DMS153 treated with DMSO at 0.1 percent for 48 hours (cell line): ENCODE measurements at regions not wholly inside any gene's neighbourhood (a gene's known extent, or its start where the extent isn't known, plus 50 kb on each side); places are given as distances from the start of the nearest gene placed in this dataset.
A peak's percentile ranks its signal among the peaks of the same experiment; 100 is the strongest.

ENCODE experiments used
- DNase-seq: peaks from one replicate; lab custom pipeline; 2025; ENCODE audit not compliant: unreplicated experiment; lab: John Stamatoyannopoulos, UW

DNA sequence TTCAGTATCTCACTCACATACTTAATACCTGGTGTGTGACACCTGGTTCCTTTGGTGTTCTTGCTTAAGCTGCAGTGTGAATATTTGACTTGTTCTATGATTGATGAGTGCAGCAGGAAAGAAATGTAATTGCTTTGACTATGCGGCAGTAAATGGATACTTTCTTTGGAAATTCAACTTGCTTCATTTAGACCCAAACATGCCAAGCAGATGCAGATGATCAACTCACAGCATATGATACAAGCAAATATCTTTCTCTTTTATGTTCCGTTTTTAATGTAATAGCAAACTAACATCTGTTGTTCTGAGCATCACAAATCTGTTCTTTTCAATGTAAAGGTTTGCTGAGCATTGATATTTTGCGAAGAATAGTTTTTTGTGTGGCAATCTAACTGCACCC, 549.5 kb downstream of the C4orf33 start:
- DNase-seq: no peak

- DNase-seq: no peak
Observed at GRCh38 chr4:129668092-129668491, 572.1 kb downstream of the C4orf33 start.

DNA sequence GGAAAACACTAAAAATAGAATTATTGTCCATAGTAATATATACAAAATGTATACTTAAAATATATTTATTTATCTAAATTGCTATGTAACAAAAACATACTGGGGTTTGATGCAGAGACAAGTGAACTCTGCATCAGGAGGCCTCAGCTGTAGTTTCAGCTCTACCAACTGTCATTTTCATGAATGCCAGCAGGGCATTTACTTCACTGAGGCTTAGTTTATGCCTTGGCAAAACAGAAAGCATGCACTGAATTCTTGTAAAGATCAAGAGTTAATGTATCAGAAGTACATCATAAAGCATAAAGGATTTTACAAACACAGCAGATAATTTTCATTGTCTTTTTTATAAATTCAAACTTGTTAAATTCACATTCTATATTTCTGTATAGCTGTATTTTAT, 577.0 kb downstream of the C4orf33 start:
- no peak for DNase-seq

DNA sequence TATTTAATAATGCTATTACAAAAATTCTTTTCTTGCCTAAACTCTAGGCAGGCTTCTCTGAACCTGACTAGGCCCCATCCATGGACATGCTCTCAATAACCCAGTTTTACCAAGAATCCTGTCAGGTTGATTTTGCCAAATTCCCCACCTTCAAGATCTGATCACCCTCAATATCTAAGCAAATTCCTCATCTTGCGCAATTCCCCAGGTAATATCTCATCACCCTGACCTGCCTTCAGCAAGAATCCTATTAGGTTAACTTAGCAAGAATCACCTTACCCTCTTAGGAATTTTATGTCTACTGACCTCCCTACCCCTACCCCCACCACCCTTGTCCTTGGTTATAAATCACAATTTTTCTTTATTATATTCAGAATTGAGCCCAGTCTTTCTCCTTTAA, 579.1 kb downstream of the C4orf33 start:
- no peak for DNase-seq

GRCh38 chr4:129676934-129677333, 581.0 kb downstream of the C4orf33 start:
- DNase-seq: no peak

DNA sequence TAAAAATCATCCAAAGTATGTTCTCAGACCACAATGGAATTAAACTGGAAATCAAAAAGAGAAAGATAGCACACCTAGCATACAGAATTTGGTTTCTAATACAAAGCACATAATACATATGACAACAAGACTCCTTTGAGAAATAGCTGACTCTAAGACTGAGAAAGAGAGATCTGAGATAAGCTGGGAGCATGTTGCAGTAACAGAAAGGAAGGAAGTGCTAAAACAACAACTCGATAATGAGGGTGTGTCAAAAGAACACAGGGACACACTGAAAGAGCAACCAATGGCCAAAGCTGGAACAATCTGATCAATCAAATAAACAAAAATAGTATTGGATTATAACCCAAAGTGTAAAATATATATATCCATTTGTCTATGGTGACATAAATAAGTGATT, 586.6 kb downstream of the C4orf33 start:
- DNase-seq: no peak

DNA sequence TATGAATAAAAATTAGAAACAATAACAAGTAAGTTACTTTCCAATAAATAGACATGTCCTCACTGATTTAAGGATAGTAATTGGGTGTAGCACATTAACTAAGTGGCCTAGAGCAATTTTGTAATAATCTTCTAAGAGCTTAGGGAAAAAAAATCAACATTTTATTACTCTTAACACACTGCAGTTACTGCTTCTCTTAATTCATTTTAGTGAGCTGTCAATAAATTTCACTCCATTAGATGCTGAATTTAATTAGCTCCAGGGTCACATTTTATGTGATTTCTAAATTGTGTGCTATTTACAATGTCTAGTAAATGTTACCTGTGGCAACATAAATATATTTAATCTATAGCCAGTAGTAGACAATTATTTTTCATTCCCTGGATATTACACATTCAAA, 612.0 kb downstream of the C4orf33 start:
- no peak for DNase-seq

- DNase-seq: no peak
Observed at GRCh38 chr4:129708784-129709183, 612.8 kb downstream of the C4orf33 start.

DNA sequence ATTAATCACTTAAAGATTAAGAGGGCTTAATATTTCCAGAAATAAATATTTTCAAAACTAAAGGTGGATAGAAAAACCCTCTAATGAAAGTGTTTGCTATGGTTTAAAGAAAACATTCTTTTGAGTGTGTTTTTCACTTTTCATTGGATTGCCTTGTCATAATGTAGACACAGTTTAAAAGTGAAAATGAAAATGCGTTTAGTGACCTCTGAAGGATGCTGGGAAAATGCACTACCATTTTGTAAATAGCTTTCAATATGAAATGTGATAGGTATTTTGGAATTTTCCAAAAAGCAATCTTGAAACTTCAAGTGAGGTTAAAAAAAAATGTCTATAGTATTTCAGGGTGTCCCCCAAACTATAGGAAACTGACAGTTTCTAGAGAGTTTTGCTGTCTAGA, 642.2 kb downstream of the C4orf33 start:
- no peak for DNase-seq

- DNase-seq: no peak
Observed at GRCh38 chr4:129747756-129748155, 651.8 kb downstream of the C4orf33 start.

- DNase-seq: no peak
Observed at GRCh38 chr4:129748991-129749390, 653.0 kb downstream of the C4orf33 start.

GRCh38 chr4:129751646-129752045, 655.7 kb downstream of the C4orf33 start:
- DNase-seq: no peak

DNA sequence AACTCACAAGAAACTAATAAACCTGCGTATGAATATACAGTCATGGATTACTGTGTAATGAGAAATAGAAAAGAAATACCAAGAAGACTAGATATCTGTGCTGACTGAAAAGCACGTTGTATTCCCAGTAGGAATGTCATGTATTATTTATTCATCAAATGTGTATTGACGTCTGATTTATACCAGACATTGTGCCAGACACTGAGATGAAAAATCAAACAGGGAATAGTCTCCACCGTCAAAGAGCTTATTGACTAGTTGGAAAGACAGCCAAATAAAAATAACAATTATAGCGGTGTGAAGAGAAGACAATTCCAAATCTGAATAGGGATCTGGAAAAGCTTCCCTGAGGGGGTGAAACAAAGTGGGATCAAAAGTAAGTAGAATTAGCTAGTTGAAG, 687.6 kb downstream of the C4orf33 start:
- DNase-seq: no peak

- DNase-seq: no peak
Observed at GRCh38 chr4:129788486-129788885, 692.5 kb downstream of the C4orf33 start.

- peak; percentile 86 for DNase-seq
Observed at GRCh38 chr4:129804461-129804981, 708.6 kb downstream of the C4orf33 start.

- no peak for DNase-seq
Observed at GRCh38 chr4:129806986-129807385, 711.0 kb downstream of the C4orf33 start.

- DNase-seq: peak; percentile 67
Observed at GRCh38 chr4:129808242-129808641, 712.3 kb downstream of the C4orf33 start.

DNA sequence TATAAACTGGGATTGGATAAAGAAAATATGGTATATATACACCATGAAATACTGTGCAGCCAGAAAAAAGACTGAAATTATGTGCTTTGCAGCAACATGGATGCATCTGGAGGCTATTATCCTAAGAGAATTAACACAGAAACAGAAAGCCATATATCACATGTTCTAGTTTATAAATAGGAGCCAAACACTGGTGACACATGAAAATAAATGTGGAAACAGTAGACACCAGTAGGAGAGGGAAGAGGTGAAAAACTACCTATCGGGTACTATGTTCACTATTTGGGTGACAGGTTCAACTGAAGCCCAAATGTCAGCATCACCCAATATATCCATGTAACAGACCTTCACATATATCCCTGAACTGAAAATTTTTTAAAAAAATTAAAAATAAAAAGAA, 725.1 kb downstream of the C4orf33 start:
- DNase-seq: no peak

DNA sequence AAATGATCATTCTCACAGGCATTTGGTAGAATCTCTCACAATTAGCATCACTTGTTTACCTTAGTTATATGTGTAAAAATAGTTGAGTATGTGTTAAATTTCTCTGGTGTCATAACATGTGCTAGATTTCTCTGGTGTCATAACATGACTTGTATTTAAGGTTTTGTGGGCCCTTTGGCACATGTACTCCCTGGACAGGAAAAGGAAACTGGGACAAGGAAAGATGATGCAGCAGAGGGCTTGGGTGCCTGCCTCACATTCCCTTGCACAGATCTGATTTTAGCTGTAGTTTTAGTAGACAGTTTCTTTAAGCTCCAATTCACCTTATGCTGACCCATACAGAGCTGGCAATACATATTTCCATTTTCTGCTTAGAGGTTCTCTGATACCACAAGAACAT, 726.0 kb downstream of the C4orf33 start:
- no peak for DNase-seq

- DNase-seq: no peak
Observed at GRCh38 chr4:129822701-129823100, 726.7 kb downstream of the C4orf33 start.

- DNase-seq: no peak
Observed at GRCh38 chr4:129823105-129823504, 727.2 kb downstream of the C4orf33 start.

DNA sequence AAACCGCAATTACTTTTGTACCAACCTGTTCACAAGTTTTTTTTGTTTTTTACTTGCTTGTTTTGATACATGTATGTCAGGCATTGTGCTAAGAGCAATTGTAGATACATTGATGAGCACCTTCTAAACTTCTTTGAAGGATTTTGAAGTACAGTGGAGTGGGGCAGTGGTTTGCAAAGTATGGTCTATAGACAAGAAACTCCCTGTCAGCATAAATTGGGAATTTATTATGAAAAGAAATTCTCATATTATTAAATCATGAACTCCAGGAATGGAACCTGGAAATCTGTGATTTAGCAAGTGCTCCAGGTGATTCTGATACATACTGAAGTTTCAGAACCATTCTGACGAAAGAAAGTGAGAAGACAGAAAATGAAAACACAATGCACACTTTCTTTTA, 733.4 kb downstream of the C4orf33 start:
- no peak for DNase-seq

DNA sequence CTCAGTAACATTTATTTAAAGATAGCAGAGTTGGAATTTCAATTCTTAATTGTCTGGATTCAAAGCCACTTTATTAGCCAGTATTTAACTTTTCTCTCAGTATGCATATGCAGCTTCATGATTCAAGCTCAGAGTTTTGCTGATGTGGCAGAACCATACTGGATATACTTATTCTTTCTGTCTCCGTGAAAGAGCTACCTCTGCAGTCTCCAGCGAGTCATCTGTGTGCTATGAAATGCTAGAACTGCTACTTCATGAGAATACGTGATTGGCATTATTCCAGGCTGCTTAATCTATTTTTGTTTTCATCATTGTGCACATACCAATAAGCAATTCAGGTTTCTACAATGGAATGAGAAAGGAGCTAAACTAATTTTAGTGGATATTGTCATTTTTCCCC, 743.7 kb downstream of the C4orf33 start:
- DNase-seq: no peak

GRCh38 chr4:129842096-129842495, 746.1 kb downstream of the C4orf33 start:
- no peak for DNase-seq
